Tibial nerve (tissue), 4 donors: ENCODE measurements at regions not wholly inside any gene's neighbourhood (a gene's known extent, or its start where the extent isn't known, plus 50 kb on each side); places are given as distances from the start of the nearest gene placed in this dataset.

Experiments used
- CTCF ChIP-seq, 5 experiments: fragments of 200-600 bp in 3 of 5; fragments of 450-650 bp in 2 of 5; sonication (generic) in 3 of 5; IDR thresholded peaks; one replicate each; pipeline ENCODE4 v1.5.1; 2016 to 2019; ENCODE audit warnings: antibody characterized with exemption in 5 of 5, mild to moderate bottlenecking in 3 of 5, moderate library complexity in 2 of 5
- EP300 ChIP-seq, 2 donors: sonication (generic); formaldehyde crosslinking; IDR thresholded peaks; one replicate each; pipeline ENCODE4 v1.6.1; 2017; ENCODE audit warnings: antibody characterized with exemption in 2 of 2, mild to moderate bottlenecking in 1 of 2
- POLR2A ChIP-seq, 2 donors: fragments of 450-650 bp; IDR thresholded peaks; one replicate each; pipeline ENCODE4 v1.6.1; 2017; ENCODE audit warnings: antibody characterized with exemption in 2 of 2, mild to moderate bottlenecking in 2 of 2, moderate library complexity in 2 of 2

GRCh38 chr5:8156706-8157105, 287.8 kb downstream of the MTRR start:
- TF ChIP-seq POLR2A (IDR thresholded peaks at IDR 0.05), result no peak
- TF ChIP-seq CTCF (IDR thresholded peaks at IDR 0.05), result no peak
- TF ChIP-seq EP300 (IDR thresholded peaks at IDR 0.05), result no peak
